Osteoblast (primary cell): ENCODE measurements at regions not wholly inside any gene's neighbourhood (a gene's known extent, or its start where the extent isn't known, plus 50 kb on each side); places are given as distances from the start of the nearest gene placed in this dataset.

Source experiments
- DNase-seq: peaks from one replicate; pipeline ENCODE4 v3.0.0; 2011; ENCODE audit warnings: low spot score, mixed read lengths; ENCODE audit not compliant: insufficient read length; ENCODE audit errors: missing footprints
- H2AFZ ChIP-seq: 2 replicates; pipeline ENCODE4 v1.6.0; 2011; ENCODE audit warnings: mild to moderate bottlenecking, low read length
- H3K27ac ChIP-seq: 2 replicates; pipeline ENCODE4 v1.5.1; 2011; ENCODE audit warnings: mild to moderate bottlenecking, low read depth, low read length, moderate library complexity
- H3K27me3 ChIP-seq: 2 replicates; pipeline ENCODE4 v1.6.0; 2012; ENCODE audit warnings: mild to moderate bottlenecking, control low read depth, inconsistent platforms, low read length, moderate library complexity; ENCODE audit not compliant: insufficient read depth
- H3K36me3 ChIP-seq: 2 replicates; pipeline ENCODE4 v1.5.1; 2011; ENCODE audit warnings: mild to moderate bottlenecking, low read length, control low read depth, moderate library complexity; ENCODE audit not compliant: insufficient read depth
- H3K4me1 ChIP-seq: 2 replicates; pipeline ENCODE4 v1.5.1; 2011; ENCODE audit warnings: mild to moderate bottlenecking, low read length, control low read depth, moderate library complexity; ENCODE audit not compliant: insufficient read depth
- H3K4me2 ChIP-seq: 2 replicates; pipeline ENCODE4 v1.6.0; 2011; ENCODE audit warnings: mild to moderate bottlenecking, low read length; ENCODE audit not compliant: insufficient read depth
- H3K4me3 ChIP-seq: fragments of 200-600 bp; sonication (generic); 3 replicates; pipeline ENCODE4 v1.5.1; 2012; ENCODE audit warnings: mild to moderate bottlenecking, low read length, inconsistent platforms; ENCODE audit not compliant: insufficient read depth
- H3K79me2 ChIP-seq: 2 replicates; pipeline ENCODE4 v1.6.0; 2012; ENCODE audit warnings: mild to moderate bottlenecking, low read length, control low read depth, inconsistent platforms; ENCODE audit not compliant: insufficient read depth
- H3K9me3 ChIP-seq: 2 replicates; pipeline ENCODE4 v1.5.1; 2011; ENCODE audit warnings: low read depth, low read length, control low read depth
- H4K20me1 ChIP-seq: 2 replicates; pipeline ENCODE4 v1.6.0; 2012; ENCODE audit warnings: mild to moderate bottlenecking, low read length, control low read depth; ENCODE audit not compliant: insufficient read depth
- CTCF ChIP-seq: IDR thresholded peaks from 2 replicates; pipeline ENCODE4 v1.5.1; 2011; ENCODE audit warnings: mild to moderate bottlenecking, low read depth, low read length, moderate library complexity; ENCODE audit errors: extremely low read depth

- Histone ChIP-seq H3K27ac (peak overlapping the region; percentile 10), H3K4me2 (no peak overlapping the region), H3K36me3 (no peaks in the 10 kb centered on the region)
Measured at GRCh38 chr2:33848486-33848885, 249.4 kb upstream of the FAM98A start.

DNA sequence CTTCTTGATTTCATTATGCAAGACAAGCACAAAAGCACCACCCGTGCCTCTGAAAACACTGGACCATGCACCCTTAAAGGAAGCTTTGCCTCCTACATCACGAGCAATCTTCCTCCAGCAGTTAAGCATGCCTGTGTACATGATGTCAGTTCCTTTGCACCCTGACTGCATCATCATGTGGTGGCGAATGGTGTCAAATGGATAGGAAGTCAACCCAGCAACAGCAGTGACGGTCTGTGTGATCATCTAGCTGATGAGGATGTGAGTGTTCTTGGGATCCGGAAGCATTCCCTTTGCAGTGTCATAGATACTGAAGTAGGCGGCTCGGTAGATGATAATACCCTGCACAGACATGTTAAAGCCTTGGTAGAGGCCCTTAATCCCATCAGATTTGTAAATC, 240.7 kb upstream of the FAM98A start:
- TF ChIP-seq CTCF = no peak
- no peaks in the 10 kb centered on the region for H3K79me2 ChIP-seq
- H3K27ac ChIP-seq = no peak overlapping the region
- no peaks in the 10 kb centered on the region for H3K27me3 ChIP-seq
- H2AFZ ChIP-seq = no peak overlapping the region
- H3K36me3 ChIP-seq = no peaks in the 10 kb centered on the region
- H4K20me1 ChIP-seq = no peaks in the 10 kb centered on the region
- no peak for DNase-seq
- no peak overlapping the region for H3K4me3 ChIP-seq
- H3K9me3 ChIP-seq = no peaks in the 10 kb centered on the region
- no peaks in the 10 kb centered on the region for H3K4me1 ChIP-seq
- no peak overlapping the region for H3K4me2 ChIP-seq

More at GRCh38 chr2:33848486-33848885, 249.4 kb upstream of the FAM98A start:
- TF ChIP-seq CTCF = no peak
- Histone ChIP-seq H3K4me1 (no peaks in the 10 kb centered on the region), H3K4me3 (no peak overlapping the region), H3K79me2 (no peaks in the 10 kb centered on the region), H3K27me3 (no peaks in the 10 kb centered on the region), H3K9me3 (peaks cover 3% of the 10 kb centered on the region), H2AFZ (no peak overlapping the region), H4K20me1 (no peaks in the 10 kb centered on the region)
- no peak for DNase-seq

DNA sequence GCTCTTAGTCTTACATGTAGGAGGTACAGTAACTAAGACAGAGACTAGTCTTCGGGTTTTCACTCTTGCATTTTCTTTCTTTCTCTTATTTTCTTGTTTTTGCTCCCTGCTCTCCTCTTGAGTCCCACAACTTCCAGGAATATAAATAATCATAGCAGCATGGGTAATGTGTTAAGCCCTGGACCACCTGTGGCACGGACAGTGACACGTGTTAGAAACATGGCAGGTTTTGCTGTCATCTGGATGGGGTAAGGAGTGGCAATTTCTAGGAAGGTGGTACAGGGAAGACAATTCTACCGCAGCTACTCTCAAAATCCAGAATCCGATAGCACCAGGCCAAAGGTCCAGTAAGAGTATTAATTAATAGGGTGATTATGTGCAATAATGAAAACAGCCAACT, 237.5 kb upstream of the FAM98A start:
- Histone ChIP-seq H2AFZ (no peak overlapping the region), H3K4me2 (no peak overlapping the region), H3K4me3 (no peak overlapping the region), H3K27ac (no peak overlapping the region), H3K4me1 (no peaks in the 10 kb centered on the region), H3K79me2 (no peaks in the 10 kb centered on the region), H3K36me3 (no peaks in the 10 kb centered on the region), H3K9me3 (no peaks in the 10 kb centered on the region), H4K20me1 (no peaks in the 10 kb centered on the region), H3K27me3 (no peaks in the 10 kb centered on the region)
- no peak for TF ChIP-seq CTCF
- no peak for DNase-seq

GRCh38 chr2:33835911-33836310, 236.8 kb upstream of the FAM98A start:
- no peak overlapping the region for H3K4me3 ChIP-seq
- DNase-seq = no peak
- H3K9me3 ChIP-seq = no peaks in the 10 kb centered on the region
- no peak overlapping the region for H2AFZ ChIP-seq
- no peaks in the 10 kb centered on the region for H3K27me3 ChIP-seq
- no peak for TF ChIP-seq CTCF
- no peak overlapping the region for H3K4me2 ChIP-seq
- no peaks in the 10 kb centered on the region for H3K36me3 ChIP-seq
- H3K4me1 ChIP-seq = no peaks in the 10 kb centered on the region
- H4K20me1 ChIP-seq = no peaks in the 10 kb centered on the region
- no peaks in the 10 kb centered on the region for H3K79me2 ChIP-seq
- H3K27ac ChIP-seq = no peak overlapping the region
